NCI-H2081 treated with DMSO at 0.1 percent for 48 hours (cell line): ENCODE measurements at regions not wholly inside any gene's neighbourhood (a gene's known extent, or its start where the extent isn't known, plus 50 kb on each side); places are given as distances from the start of the nearest gene placed in this dataset.
"Not testable (repeated sequence)": the region's sequence is repeated elsewhere in the genome, so short reads cannot be mapped to it uniquely, and the experiment has no call there.

ENCODE experiments used
- DNase-seq: peaks from one replicate; lab custom pipeline; 2025; lab: John Stamatoyannopoulos, UW

DNA sequence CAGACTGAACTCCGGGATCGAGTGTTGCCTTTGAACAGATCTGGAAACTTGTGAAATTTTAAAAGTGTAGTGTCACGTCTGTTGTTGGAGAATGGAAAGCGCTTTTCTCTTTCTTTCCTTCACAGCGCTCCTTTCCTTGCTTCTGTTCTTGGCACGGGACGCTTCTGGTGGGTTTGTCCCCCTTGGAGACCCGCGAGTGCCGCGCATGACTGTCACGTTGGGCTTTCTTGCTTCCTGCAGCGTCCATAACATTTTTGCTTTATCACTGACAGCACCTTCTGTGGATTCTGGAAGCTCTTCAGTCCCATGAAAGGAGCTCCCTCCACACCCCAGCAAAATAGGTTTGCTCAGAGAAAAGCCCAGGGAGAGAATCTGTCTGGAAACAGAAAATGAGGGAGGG is 193.0 kb upstream of the TMEM132C start:
- no peak for DNase-seq

DNA sequence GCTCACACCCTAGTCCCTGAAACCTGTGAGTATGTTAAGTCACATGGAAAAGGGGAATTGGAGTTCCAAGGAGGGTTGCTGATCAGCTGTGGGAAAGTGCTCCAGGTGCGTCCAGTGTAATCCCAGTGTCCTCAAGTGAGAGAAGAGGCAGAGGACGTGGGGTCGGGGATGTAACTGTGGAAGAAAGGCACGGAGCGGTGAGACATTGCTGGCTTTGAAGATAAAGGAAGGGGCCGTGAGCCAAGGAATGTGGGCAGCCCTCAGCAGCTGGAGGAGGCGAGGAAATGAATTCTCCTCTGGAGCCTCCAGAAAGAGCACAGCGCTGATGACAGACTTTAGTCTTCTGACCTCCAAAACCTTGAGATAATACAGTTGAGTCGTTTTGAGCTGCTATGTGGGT is 191.6 kb upstream of the TMEM132C start:
- no peak for DNase-seq

DNA sequence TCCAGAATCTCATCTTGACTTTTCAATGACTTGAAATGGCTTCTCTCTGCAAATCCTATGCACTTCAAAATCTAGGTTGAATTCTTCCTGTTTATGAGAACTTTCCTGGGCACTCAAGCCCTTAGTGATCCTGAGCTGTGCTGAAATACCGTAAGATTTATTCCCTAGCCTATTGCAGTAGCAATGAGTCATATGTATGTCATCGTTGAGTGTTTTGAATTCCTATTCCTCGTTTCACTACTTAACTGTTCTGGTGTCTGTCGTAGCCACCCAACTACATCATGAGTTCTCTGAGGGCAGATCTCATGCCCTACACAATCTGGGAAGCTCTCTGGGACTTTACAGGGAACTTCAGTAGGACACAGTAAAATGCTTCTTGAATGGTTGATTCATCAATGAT is 190.8 kb upstream of the TMEM132C start:
- no peak for DNase-seq

DNA sequence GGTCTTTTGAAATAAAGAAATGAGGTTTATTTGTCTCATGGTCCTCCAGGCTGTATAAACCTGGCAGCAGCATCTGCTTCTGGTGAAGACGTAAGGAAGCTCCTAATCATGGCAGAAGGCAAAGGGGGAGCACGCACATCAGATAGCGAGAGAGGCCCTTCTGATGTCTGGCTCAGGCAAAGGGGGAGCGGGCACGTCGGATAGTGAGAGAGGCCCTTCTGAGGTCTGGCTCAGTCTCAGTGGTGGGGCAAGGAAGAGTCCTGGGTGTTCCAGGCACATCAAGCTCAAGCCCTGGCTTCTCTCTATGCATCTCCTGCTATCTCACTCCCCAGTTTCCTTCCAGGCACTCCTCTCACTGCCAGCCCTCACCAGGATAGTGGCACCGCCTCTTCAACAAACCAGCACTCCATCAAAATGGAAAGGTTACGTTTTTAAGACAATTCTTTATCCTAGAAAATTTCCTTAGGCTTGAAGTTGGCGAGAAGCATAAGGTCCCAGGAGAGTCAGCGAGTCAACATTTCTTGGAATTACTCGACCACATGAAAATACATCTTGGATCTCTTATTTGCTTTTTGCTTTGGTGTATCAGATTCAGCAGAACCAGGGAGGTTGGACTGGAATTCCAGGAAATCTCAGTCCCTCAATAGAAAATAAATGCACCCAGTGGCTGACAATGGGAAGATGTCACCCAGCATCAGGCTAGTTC is 189.6 kb upstream of the TMEM132C start:
- no peak for DNase-seq

DNA sequence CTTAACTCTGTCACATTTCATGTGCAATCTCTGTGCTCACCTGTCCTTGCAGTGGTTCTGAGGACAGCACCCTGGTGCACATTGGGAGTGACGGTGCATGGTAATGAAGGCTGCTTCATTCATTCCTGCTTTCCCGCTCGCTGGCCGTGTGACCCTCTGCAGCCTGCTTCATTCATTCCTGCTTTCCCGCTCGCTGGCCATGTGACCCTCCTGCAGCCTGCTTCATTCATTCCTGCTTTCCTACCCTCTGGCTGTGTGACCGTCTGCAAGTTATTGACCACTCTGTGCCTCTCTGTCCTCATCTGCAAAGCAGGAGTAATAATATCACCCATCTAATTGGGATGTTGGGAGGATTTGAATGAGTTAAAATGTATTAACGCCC is 189.1 kb upstream of the TMEM132C start:
- no peak for DNase-seq

DNA sequence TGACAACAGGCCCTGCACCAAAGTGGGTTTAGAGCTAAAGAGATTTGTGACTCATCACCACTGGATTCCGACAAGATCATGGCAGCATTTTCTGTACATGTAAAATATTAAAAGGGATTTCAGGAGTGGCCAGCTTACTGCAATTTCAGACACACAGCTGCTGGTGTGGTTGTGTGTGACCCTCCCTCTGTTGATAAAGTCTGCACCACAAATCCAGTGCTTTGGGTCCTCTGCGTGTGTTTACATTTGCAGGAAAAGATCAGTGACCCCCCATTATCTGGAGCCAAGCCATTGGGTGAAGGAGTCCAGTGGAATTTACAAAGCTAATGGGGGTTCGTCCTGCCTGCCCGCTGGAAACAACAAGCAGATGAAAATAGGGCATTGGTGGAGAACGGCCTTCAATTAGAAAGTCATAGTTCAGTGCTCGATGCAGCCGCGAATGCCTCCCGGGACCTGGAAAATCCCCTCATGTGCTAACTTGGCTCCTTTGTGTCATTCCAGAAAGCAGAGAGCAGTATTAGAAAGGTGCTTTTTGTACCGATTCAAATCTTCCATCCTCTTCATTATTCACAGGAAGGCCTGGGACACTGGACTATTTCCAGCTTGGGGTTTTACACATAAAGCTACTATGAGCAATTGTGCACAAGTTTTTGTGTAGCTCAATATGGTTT is 188.5 kb upstream of the TMEM132C start:
- DNase-seq = no peak

DNA sequence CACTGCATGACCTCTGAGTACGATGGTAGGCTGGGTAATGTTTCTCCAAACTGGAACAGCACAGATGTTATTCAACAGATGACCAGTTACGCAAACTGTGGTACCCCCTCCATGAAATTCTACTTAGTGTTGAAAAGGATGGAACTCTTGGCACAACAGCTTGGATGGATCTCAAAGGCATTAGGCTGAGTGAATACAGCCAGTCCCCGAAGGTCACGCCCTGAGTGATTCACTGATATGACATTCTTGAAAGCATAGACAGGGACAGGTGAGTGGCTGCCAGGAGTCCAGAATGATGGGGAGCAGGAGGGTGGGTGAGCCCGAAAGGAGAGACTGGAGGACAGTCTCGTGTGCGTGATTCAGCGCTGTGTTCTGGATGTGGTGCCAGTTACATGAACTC is 187.5 kb upstream of the TMEM132C start:
- DNase-seq = no peak

DNA sequence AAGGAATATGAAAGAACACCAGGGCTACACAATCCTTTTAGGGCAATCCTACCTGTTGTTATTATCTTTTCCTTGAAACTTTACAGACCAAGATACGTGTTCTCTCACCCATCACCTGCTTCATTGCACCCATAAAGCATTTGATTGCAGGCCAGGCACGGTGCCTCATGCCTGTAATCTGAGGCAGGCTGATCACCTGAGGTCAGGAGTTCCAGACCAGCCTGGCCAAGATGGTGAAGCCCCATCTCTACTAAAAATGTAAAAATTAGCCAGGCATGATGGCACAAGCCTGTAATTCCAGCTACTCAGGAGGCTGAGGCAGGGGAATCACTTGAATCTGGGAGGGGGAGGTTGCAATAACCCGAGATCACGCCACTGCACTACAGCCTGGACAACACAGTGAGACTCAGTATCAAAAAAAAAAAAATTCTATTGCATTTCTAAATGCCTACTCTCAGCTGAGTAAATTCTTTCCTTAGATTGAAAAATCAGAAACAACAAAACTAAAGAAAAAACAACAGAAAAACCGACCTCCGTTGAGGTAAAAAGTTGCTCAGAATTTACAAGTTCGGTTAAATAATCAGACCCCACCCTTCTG is 183.7 kb upstream of the TMEM132C start:
- DNase-seq = no peak

DNA sequence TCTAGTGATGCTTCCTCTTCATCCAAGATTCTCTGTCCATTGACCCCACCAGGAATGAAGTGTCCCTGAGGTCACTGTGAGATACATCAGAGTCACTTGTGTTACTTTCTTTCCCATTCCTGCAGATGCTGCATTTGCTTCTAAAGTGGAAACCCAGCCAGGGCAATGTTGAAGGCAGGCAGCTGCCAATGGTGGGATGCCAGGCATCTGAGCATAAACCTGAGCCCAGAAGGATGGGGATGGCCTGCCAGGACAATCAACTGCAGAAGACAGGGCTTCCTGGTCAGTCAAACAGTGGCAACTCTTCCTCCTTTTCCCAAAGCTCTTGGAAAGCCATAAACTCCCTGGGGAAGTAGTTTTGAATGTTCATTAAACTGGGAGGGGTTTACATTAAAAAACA is 178.0 kb upstream of the TMEM132C start:
- no peak for DNase-seq

DNA sequence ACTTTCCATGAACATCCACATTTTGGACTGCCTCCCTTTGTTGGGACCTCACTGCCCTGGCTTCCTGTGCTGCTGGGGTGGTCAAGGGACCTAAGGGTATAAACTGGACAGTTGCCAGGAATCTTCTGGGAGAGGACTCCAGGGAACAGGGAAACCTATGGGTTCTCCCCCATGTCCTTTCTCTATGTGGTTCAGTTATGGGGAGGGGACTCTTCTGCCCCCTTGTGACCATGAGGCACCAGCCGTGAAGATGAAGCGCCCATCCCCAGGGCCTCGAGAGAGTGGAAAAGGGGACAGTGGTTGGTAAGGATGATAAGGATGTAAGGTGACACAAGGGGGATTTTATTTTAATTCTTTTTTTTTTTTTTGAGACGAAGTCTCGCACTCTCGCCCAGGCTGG is 177.0 kb upstream of the TMEM132C start:
- no peak for DNase-seq

DNA sequence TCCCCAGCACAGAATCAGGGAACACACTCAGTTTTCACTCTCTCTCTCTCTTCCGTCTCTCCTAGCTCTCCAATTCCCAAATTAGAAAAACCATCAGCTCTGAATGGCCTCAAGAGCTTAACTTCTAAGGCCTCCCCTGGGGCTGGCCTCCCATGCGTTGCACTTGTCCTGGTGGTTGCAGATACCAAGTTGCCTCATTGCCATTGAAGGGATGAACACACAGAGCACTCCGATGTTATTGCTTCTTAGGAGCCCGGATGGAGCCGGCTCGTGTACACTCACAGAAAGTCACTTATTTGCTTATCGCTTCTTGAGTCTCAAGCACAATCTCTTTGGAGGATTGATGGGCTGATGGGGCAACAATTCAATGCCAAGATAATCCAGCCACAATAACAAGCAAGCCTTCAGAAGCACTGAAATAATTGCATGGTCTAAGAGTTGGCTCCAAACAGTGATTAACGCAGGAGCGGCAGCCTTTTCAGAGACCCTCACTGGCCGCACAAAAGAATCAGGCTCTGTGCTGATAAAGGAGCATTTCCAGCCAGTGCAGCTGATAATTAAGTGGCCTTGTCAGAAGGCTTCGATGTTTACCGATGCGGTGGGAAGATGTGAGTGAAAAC is 175.8 kb upstream of the TMEM132C start:
- no peak for DNase-seq

DNA sequence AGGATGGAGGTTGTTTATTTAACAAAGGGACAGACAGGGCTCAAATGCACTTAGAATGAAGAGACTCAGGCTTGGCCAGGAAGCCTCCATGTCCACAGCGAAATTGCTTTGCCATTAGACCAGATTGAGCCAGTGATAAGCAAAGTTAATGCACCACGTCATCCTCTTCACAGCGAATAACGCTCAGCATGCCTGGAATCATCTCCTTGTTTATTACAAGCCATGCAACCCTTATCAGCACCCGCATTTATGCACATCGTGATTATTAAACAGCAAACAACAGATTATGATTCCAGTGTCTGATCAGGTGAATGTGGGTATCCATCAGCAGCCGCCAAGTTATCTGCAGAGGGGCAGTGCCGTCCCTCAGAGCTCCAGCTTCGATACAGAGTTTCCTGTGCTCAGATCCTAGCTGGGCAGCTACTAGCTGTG is 175.0 kb upstream of the TMEM132C start:
- no peak for DNase-seq

DNA sequence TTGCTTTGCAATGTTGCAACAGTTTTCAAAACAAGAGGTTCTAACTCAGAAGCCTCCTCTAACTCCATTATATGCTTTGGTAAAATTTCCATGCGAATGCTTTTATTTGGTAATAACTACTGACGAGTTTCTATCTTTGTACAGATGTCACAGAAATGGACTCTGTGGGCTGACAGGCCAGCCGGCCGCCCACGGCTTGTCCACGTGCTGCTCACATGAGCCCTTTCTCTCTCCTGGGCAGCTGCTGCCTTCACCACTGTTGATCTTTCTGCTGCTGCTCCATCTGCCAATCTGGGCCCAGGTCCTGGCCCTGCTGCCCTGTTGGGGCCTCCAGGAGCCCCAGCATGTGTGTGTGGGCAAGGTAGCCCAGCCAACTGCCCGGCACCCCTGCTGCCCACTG is 168.2 kb upstream of the TMEM132C start:
- DNase-seq = no peak

DNA sequence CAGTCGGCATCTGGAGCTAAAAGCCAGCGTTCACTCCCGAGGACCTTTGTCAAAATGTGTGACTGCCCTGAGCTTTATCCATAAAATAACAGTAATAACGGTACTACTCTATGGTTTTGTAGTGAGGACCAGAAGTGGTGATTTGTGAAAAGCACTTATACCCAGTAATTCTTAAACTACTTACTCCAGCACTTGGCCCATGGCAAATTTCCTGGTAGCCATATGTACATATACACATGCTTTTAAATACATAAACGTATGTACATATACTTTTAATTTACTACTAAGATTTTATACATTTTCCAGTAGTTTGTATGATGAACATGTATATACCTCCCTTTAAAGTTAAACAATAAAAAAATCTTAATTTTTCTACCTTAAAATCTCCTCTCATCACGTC is 163.8 kb upstream of the TMEM132C start:
- no peak for DNase-seq

DNA sequence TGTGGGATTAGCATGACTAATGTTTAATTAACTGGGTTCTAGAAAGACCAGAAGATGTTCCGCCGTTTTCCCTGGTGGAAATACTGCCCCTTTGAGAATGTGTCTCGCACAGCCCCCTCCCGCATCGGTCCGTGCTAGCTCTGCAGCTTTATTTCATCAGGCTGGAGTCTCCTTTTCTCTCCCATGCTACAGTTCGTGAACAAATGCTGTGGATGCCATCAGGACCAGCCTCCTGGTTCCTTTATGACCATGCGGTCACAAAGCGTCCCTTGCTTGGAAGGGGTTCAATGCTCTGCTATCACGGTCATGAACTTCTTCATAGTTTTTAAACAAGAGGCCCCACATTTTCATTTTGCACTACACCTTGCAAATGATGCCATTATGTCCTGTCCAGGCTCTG is 157.7 kb upstream of the TMEM132C start:
- no peak for DNase-seq

DNA sequence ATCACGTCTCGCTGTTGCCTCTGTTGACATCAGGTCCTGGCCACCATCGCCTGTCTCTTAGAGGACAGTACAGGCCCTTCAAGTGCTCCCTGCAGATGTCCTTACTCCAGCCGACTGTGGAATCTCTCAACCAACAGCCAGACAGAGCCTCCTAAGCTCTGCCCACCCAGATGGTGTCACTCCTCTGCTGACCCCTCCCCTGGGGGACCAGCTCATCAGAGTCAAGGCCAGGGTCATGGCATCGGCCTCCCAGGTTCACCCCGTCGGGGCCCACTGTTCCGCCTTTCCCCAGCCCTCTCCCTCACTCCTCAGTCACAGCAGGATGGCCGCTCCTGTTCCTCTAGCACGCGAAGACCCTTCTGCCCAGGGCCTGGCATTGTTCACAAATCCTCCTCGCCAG is 157.3 kb upstream of the TMEM132C start:
- no peak for DNase-seq

DNA sequence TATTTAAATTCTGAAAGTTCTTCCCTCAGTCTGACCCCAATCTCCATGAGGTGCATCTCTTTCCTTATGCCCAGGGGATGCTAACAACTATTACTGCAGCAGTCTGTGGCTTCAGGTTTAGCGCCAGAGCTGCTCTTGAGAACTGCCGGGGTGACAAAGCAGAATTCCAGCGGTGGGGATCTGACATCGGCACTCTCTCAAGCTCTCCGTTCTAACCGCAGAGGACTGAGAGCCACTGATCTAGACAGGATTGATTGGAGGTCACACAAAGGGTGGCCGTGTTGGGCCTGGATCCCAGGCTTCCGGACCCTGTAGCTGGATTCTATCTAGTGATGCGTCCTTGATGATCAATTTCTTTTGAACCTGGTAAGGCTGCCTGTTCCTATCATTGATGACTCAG is 155.6 kb upstream of the TMEM132C start:
- no peak for DNase-seq

DNA sequence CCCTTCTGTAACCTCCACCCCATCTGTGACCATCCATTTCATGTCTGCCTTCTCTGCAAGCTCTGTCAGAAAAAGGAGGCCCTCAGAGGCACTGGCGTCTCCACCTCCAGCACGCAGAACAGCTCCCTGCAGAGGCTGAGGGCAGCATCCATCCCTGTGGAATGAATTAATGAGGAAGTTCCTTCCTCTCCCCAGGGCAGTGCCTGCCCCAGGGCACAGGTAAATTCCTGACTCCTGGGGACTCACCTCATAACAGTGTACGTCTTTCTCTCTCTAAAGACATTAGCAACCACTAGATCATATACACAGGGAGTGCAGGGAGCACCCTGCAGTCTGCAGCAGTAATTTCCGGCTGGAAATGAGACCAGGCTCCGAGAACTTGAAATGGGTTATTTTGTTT is 155.0 kb upstream of the TMEM132C start:
- DNase-seq = no peak

DNA sequence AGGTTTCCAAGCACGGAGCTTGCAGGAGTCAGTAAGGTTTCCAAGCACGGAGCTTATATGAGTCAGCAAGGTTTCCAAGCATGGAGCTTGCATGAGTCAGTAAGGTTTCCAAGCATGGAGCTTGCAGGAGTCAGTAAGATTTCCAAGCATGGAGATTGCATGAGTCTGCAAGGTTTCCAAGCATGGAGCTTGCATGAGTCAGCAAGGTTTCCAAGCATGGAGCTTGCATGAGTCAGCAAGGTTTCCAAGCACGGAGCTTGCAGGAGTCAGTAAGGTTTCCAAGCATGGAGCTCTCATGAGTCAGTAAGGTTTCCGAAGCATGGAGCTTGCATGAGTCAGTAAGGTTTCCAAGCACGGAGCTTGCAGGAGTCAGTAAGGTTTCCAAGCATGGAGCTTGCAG is 153.7 kb upstream of the TMEM132C start:
- not testable (repeated sequence) for DNase-seq

DNA sequence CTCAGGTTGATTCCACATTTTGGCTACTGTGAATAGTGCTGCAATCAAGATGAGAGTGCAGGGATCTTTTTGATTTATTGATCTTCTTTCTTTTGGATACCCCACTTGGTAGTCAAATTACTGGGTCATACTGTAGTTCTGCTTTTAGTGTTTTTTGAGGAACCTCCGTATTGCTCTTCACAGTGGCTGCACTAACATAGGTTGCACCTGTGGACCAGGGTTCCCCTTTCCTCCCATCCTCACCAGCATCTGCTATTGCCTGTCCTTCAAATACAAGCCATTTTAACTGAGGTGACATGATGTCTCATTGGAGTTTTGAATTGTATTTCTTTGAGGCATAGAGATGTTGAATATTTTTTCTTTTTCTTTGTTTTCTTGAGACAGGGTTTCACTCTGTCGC is 152.5 kb upstream of the TMEM132C start:
- no peak for DNase-seq

DNA sequence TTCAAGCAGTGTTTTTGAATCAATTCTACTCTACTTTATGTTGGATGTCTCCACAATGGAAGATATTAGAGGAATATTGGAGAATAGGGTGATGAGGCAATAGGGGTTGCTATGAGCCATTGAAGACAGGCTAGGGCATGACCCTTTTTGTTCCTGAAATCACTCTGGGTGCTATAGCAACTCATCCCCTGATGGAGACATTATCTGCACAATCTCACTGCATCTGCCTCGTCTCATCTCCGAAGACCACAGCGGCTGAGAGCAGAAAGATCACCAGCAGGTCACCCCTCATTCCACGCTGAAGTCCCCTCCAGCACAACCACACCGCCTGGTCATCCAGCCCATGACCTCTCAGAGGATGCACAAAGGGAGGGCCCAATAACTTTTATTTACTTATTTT is 150.4 kb upstream of the TMEM132C start:
- no peak for DNase-seq

DNA sequence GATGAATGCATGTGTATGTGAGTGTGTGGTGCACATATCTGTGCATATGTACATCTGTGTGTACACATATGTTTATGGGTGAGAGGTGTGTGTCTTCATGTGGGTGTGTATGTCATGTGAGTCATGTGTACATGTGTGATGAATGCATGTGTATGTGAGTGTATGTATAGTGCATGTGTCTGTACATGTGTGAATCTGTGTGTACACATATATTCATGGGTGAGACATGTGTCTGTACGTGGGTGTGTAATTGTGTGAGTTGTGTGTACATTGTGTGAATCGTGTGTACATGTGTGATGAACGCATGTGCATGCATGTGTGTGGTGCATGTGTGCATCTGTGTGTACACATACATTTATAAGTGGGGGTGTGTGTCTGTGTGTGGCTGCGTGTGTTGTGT is 146.9 kb upstream of the TMEM132C start:
- DNase-seq = no peak

DNA sequence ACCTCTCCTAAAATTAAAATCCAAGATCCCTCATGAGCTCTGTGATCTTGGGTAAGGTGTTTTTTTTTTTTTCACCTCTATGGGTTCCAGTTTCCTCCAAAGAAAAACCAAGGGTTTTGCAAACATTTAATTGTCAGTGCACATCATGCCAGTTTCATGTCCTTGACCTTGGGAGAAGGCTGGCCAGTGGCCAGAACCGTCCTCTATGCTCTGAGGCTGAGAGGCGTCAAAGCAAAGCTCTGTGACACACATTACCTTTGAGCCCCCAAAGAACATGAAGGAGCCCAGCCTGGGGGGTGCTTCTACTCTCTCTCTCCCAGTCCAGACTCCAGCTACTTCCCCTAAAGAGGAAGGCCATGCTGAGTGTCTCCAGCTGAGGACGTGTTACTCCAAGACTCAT is 145.5 kb upstream of the TMEM132C start:
- DNase-seq = no peak
